SK-N-SH treated with all-trans-retinoic acid at 6 μM for 48 hours (cell line): ENCODE measurements at regions not wholly inside any gene's neighbourhood (a gene's known extent, or its start where the extent isn't known, plus 50 kb on each side); places are given as distances from the start of the nearest gene placed in this dataset.

ENCODE experiments used
- ATAC-seq: fragments of 200-7000 bp; cut with Tn5 transposase; 3 replicates; pipeline ENCODE4 v1.9.1; 2020; ENCODE audit warnings: mild to moderate bottlenecking, moderate library complexity
- ARNTL ChIP-seq: fragments of 450-650 bp; formaldehyde crosslinking; IDR thresholded peaks from 2 replicates; pipeline ENCODE4 v1.5.0; 2020; ENCODE audit warnings: low read depth, mild to moderate bottlenecking, moderate library complexity, borderline replicate concordance
- BACH2 ChIP-seq: fragments of 250-450 bp; sonication (Bioruptor Pico); IDR thresholded peaks from 2 replicates; pipeline ENCODE4 v1.9.0; 2021; ENCODE audit warnings: mild to moderate bottlenecking, borderline replicate concordance
- CSDC2 ChIP-seq: fragments of 250-450 bp; sonication (Bioruptor Pico); IDR thresholded peaks from 2 replicates; pipeline ENCODE4 v1.5.0; 2020; ENCODE audit warnings: mild to moderate bottlenecking, moderate library complexity
- ESRRG ChIP-seq: fragments of 250-450 bp; sonication (Bioruptor Pico); IDR thresholded peaks from 2 replicates; pipeline ENCODE4 v1.6.1; 2021; ENCODE audit warnings: mild to moderate bottlenecking
- GLIS3 ChIP-seq: fragments of 250-450 bp; sonication (Bioruptor Pico); IDR thresholded peaks from 2 replicates; pipeline ENCODE4 v1.5.0; 2020; ENCODE audit warnings: mild to moderate bottlenecking, moderate library complexity
- ISL1 ChIP-seq: fragments of 250-450 bp; sonication (Bioruptor Pico); IDR thresholded peaks from 2 replicates; pipeline ENCODE4 v2.1.2; 2022; ENCODE audit warnings: mild to moderate bottlenecking, moderate library complexity
- OSR1 ChIP-seq: fragments of 250-450 bp; sonication (Bioruptor Pico); IDR thresholded peaks from 2 replicates; pipeline ENCODE4 v1.8.0; 2022; ENCODE audit warnings: moderate library complexity, mild to moderate bottlenecking, inconsistent platforms
- PPARA ChIP-seq: fragments of 250-450 bp; sonication (Bioruptor Pico); IDR thresholded peaks from 2 replicates; pipeline ENCODE4 v1.5.0; 2020; ENCODE audit warnings: mild to moderate bottlenecking, borderline replicate concordance
- RARB ChIP-seq: fragments of 250-450 bp; sonication (Bioruptor Pico); IDR thresholded peaks from 2 replicates; pipeline ENCODE4 v1.8.0; 2021; ENCODE audit warnings: mild to moderate bottlenecking, moderate library complexity
- SNAI2 ChIP-seq: fragments of 250-450 bp; sonication (Bioruptor Pico); IDR thresholded peaks from 2 replicates; pipeline ENCODE4 v1.5.0; 2020; ENCODE audit warnings: mild to moderate bottlenecking, moderate library complexity
- TCF4 ChIP-seq: fragments of 250-450 bp; sonication (Bioruptor Pico); IDR thresholded peaks from 2 replicates; pipeline ENCODE4 v1.8.0; 2021; ENCODE audit warnings: mild to moderate bottlenecking, moderate library complexity, borderline replicate concordance
- ZC3H10 ChIP-seq: fragments of 250-450 bp; sonication (Bioruptor Pico); IDR thresholded peaks from 2 replicates; pipeline ENCODE4 v1.5.1; 2021; ENCODE audit warnings: mild to moderate bottlenecking, moderate library complexity
- ZFP30 ChIP-seq: fragments of 450-650 bp; formaldehyde crosslinking; IDR thresholded peaks from 2 replicates; pipeline ENCODE4 v1.5.0; 2022; ENCODE audit warnings: mild to moderate bottlenecking, moderate library complexity
- ZNF565 ChIP-seq: fragments of 450-650 bp; formaldehyde crosslinking; conservative IDR thresholded peaks from 2 replicates; pipeline ENCODE4 v1.5.0; 2020; ENCODE audit warnings: low read depth, mild to moderate bottlenecking, moderate library complexity
- ZNF70 ChIP-seq: fragments of 450-650 bp; formaldehyde crosslinking; IDR thresholded peaks from 2 replicates; pipeline ENCODE4 v1.5.0; 2020; ENCODE audit warnings: mild to moderate bottlenecking, moderate library complexity
- ZNF8 ChIP-seq: fragments of 450-650 bp; formaldehyde crosslinking; IDR thresholded peaks from 2 replicates; pipeline ENCODE4 v1.5.0; 2020; ENCODE audit warnings: mild to moderate bottlenecking, moderate library complexity
- TF ChIP-seq, protein P1 (sequence below): fragments of 250-450 bp; sonication (Bioruptor Pico); IDR thresholded peaks from 2 replicates; pipeline ENCODE4 v1.5.1; 2021; ENCODE audit warnings: mild to moderate bottlenecking, moderate library complexity
- TF ChIP-seq, protein P2 (sequence below): fragments of 250-450 bp; sonication (Bioruptor Pico); IDR thresholded peaks from 2 replicates; pipeline ENCODE4 v1.8.0; 2020; ENCODE audit warnings: mild to moderate bottlenecking, moderate library complexity, borderline replicate concordance
- TF ChIP-seq, protein P3 (sequence below): fragments of 250-450 bp; sonication (Bioruptor Pico); IDR thresholded peaks from 2 replicates; pipeline ENCODE4 v1.5.1; 2020; ENCODE audit warnings: low read depth, mild to moderate bottlenecking, moderate library complexity
- TF ChIP-seq, protein P4 (sequence below): fragments of 250-450 bp; sonication (Bioruptor Pico); IDR thresholded peaks from 2 replicates; pipeline ENCODE4 v1.8.0; 2021; ENCODE audit warnings: low read depth, mild to moderate bottlenecking, moderate library complexity, borderline replicate concordance
- TF ChIP-seq, protein P5 (sequence below): fragments of 250-450 bp; sonication (Bioruptor Pico); IDR thresholded peaks from 2 replicates; pipeline ENCODE4 v1.5.0; 2020; ENCODE audit warnings: mild to moderate bottlenecking, moderate library complexity

DNA sequence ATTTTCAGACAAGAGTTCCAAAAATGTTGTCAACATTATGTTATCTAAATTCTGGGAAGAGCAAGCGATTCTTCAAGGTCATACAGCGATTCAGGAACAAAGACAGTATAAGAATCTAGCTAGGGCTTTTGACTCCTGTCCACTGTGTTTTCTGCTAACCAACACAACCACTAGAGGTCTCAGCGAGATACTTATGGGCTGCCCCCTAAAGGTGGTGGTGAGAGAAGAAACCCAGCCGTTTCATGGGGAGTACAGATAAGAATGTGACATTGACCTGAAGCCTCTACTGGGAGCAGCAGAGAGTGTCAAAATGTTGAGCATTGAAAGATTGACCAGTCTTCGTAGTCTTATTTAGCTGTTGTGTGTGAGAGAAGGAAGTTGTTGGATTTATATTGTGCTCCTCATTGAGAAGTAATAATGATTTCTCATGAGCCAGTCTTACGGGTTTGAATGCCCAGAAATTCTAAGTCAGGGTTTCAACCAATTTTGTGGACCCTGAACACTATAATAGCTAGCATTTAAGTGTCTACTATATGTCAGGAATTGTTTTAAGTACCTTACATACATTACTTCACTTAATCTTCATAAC lies 168.3 kb downstream of the SPRY1 start:
- no peak for TF ChIP-seq ZNF70
- no peak for TF ChIP-seq ARNTL
- no peak for TF ChIP-seq ZFP30 (CRISPR knock-in tag)
- no peak for TF ChIP-seq RARB (CRISPR knock-in tag)
- TF ChIP-seq PPARA (CRISPR knock-in tag) = no peak
- no peak for TF ChIP-seq OSR1 (CRISPR knock-in tag)
- TF ChIP-seq, protein P1, sequence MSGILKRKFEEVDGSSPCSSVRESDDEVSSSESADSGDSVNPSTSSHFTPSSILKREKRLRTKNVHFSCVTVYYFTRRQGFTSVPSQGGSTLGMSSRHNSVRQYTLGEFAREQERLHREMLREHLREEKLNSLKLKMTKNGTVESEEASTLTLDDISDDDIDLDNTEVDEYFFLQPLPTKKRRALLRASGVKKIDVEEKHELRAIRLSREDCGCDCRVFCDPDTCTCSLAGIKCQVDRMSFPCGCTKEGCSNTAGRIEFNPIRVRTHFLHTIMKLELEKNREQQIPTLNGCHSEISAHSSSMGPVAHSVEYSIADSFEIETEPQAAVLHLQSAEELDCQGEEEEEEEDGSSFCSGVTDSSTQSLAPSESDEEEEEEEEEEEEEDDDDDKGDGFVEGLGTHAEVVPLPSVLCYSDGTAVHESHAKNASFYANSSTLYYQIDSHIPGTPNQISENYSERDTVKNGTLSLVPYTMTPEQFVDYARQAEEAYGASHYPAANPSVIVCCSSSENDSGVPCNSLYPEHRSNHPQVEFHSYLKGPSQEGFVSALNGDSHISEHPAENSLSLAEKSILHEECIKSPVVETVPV (CRISPR knock-in tag) = no peak
- no peak for TF ChIP-seq ESRRG
- TF ChIP-seq SNAI2 = no peak
- no peak for TF ChIP-seq GLIS3 (CRISPR knock-in tag)
- TF ChIP-seq, protein P2, sequence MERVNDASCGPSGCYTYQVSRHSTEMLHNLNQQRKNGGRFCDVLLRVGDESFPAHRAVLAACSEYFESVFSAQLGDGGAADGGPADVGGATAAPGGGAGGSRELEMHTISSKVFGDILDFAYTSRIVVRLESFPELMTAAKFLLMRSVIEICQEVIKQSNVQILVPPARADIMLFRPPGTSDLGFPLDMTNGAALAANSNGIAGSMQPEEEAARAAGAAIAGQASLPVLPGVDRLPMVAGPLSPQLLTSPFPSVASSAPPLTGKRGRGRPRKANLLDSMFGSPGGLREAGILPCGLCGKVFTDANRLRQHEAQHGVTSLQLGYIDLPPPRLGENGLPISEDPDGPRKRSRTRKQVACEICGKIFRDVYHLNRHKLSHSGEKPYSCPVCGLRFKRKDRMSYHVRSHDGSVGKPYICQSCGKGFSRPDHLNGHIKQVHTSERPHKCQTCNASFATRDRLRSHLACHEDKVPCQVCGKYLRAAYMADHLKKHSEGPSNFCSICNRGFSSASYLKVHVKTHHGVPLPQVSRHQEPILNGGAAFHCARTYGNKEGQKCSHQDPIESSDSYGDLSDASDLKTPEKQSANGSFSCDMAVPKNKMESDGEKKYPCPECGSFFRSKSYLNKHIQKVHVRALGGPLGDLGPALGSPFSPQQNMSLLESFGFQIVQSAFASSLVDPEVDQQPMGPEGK (CRISPR knock-in tag) = no peak
- TF ChIP-seq CSDC2 (CRISPR knock-in tag) = no peak
- TF ChIP-seq ZNF565 (CRISPR knock-in tag) = no peak
- no peak for TF ChIP-seq ISL1
- TF ChIP-seq, protein P3, sequence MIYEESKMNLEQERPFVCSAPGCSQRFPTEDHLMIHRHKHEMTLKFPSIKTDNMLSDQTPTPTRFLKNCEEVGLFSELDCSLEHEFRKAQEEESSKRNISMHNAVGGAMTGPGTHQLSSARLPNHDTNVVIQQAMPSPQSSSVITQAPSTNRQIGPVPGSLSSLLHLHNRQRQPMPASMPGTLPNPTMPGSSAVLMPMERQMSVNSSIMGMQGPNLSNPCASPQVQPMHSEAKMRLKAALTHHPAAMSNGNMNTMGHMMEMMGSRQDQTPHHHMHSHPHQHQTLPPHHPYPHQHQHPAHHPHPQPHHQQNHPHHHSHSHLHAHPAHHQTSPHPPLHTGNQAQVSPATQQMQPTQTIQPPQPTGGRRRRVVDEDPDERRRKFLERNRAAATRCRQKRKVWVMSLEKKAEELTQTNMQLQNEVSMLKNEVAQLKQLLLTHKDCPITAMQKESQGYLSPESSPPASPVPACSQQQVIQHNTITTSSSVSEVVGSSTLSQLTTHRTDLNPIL (CRISPR knock-in tag) = no peak
- no peak for TF ChIP-seq BACH2 (CRISPR knock-in tag)
- TF ChIP-seq TCF4 (CRISPR knock-in tag) = no peak
- TF ChIP-seq, protein P4, sequence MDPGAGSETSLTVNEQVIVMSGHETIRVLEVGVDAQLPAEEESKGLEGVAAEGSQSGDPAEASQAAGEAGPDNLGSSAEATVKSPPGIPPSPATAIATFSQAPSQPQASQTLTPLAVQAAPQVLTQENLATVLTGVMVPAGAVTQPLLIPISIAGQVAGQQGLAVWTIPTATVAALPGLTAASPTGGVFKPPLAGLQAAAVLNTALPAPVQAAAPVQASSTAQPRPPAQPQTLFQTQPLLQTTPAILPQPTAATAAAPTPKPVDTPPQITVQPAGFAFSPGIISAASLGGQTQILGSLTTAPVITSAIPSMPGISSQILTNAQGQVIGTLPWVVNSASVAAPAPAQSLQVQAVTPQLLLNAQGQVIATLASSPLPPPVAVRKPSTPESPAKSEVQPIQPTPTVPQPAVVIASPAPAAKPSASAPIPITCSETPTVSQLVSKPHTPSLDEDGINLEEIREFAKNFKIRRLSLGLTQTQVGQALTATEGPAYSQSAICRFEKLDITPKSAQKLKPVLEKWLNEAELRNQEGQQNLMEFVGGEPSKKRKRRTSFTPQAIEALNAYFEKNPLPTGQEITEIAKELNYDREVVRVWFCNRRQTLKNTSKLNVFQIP (CRISPR knock-in tag) = no peak
- no peak for TF ChIP-seq ZNF8
- peak; percentile 96 for ATAC-seq

DNA sequence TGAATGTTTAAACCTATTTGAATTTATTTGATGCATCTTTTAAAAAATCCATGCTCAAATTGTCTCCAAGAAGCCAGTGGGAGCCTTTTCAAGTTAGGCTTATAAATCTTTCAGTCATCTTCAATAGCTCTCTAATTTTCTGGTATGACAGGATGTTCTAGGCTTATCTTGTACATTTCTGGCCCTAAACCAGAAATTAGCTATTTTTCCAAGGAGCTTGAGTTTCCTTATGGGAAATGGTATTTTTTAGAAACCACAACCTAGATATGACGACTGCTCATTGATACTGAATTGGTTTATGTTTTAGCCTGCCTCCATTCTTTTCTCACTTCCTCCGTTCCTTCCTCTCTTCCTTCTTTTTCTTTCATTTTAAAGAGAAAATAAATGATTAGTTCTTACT lies 172.3 kb downstream of the SPRY1 start:
- no peak for TF ChIP-seq ISL1
- no peak for TF ChIP-seq GLIS3 (CRISPR knock-in tag)
- TF ChIP-seq, protein P5, sequence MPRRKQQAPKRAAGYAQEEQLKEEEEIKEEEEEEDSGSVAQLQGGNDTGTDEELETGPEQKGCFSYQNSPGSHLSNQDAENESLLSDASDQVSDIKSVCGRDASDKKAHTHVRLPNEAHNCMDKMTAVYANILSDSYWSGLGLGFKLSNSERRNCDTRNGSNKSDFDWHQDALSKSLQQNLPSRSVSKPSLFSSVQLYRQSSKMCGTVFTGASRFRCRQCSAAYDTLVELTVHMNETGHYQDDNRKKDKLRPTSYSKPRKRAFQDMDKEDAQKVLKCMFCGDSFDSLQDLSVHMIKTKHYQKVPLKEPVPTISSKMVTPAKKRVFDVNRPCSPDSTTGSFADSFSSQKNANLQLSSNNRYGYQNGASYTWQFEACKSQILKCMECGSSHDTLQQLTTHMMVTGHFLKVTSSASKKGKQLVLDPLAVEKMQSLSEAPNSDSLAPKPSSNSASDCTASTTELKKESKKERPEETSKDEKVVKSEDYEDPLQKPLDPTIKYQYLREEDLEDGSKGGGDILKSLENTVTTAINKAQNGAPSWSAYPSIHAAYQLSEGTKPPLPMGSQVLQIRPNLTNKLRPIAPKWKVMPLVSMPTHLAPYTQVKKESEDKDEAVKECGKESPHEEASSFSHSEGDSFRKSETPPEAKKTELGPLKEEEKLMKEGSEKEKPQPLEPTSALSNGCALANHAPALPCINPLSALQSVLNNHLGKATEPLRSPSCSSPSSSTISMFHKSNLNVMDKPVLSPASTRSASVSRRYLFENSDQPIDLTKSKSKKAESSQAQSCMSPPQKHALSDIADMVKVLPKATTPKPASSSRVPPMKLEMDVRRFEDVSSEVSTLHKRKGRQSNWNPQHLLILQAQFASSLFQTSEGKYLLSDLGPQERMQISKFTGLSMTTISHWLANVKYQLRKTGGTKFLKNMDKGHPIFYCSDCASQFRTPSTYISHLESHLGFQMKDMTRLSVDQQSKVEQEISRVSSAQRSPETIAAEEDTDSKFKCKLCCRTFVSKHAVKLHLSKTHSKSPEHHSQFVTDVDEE = no peak
- no peak for TF ChIP-seq ZC3H10 (CRISPR knock-in tag)
- no peak for TF ChIP-seq CSDC2 (CRISPR knock-in tag)
- TF ChIP-seq, protein P1 (CRISPR knock-in tag) = no peak
- TF ChIP-seq, protein P4 (CRISPR knock-in tag) = no peak
- TF ChIP-seq OSR1 (CRISPR knock-in tag) = no peak
- no peak for TF ChIP-seq ARNTL
- no peak for TF ChIP-seq RARB (CRISPR knock-in tag)
- no peak for TF ChIP-seq SNAI2
- TF ChIP-seq ZNF8 = no peak
- ATAC-seq = no peak
